ENCODE measurements at regions not wholly inside any gene's neighbourhood (a gene's known extent, or its start where the extent isn't known, plus 50 kb on each side); places are given as distances from the start of the nearest gene placed in this dataset.

DNA sequence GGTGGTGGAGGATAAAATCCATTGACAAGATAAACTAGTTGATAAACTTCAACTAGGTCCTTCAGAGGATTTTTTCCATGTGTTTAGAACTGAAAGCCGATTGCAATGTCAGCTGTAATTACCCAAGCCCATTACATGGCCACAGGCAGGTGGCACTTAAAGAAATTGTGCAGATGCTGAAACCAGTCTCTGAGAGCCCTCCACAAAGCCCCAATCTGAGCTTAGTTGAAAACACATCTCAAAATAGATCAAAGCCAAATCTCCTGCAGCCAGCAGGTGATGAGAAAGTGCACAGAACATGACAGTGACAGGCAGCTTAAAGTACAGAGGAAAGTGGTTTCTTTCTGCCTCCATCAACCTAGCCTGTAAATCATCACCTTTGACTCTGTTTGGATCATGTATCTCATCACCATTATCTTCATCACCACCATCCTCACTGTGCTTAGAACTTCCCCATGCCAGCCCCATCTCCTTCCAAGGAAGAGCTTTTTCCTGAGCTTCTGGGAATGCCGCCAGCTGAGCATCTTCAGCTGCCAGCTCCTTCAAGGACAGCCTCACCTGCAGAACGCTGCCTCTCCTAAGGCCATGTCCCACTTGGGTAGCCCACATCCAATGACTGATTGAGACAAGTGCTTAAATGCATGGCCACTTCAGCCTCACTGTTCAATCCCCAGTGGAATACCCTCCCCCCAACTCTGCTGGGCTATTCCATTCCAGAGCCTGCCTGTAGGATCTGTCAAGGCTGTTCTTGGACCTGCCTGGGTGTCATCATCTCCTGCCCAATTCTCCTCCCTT lies 219.5 kb upstream of the TMEM132C start:
- DNase-seq = no peak

DNA sequence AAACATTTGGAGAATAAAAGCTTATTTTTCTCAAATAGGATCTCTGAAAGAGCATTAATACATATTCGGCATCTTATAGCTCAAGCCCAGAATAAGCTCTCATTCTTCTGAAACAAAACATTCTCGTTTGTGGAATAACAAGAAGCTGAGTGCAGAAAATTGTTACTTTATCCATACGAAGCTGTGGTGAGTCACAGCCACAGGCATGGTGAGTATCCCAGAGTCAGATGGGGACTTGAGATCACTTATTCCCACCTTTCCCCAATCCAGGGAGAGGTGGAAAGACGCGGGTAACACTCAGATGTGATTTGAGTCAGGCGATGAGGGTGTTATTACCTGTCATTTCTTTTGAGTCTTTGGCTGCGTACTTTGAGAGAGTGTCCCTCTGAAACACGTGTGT lies 214.6 kb upstream of the TMEM132C start:
- DNase-seq = no peak

DNA sequence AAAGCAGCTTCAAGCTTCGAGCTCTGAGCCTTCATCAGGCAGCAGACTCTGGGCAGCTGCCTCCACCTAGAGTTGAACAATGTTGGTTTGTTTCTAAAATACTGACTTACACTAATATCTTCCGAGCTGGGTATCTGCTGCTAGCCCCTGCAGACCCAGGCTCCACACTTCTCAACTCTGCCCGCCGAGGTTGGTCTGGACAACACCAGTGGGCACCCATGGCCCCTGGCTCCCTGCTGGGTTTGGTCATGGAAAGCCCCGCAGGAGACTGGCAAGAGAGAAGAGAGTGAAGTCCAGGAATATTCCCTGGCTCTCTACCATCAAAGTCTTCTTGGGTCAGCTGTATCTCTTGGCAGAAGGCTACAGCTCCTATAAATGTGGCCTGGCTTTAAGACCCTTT lies 214.2 kb upstream of the TMEM132C start:
- no peak for DNase-seq

DNA sequence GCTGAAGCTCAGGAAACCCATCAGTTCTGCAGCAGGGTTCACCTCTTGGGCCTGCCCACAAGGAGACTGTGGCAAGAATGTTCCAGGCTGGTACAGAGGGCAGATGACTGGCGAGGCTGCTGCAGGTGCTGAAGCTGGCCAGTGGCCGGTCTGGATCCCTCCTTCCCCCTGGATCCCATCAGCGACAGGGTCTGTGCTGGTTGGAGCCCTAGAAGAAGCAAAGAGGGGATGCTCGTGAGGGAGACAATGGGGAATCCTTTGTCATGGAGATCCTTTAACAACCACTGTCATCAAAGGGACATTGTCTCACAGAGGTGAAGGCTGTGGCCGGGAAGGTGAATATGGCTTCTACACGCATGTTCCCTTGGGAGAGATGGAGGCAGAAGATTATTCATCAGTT lies 211.4 kb upstream of the TMEM132C start:
- no peak for DNase-seq

DNA sequence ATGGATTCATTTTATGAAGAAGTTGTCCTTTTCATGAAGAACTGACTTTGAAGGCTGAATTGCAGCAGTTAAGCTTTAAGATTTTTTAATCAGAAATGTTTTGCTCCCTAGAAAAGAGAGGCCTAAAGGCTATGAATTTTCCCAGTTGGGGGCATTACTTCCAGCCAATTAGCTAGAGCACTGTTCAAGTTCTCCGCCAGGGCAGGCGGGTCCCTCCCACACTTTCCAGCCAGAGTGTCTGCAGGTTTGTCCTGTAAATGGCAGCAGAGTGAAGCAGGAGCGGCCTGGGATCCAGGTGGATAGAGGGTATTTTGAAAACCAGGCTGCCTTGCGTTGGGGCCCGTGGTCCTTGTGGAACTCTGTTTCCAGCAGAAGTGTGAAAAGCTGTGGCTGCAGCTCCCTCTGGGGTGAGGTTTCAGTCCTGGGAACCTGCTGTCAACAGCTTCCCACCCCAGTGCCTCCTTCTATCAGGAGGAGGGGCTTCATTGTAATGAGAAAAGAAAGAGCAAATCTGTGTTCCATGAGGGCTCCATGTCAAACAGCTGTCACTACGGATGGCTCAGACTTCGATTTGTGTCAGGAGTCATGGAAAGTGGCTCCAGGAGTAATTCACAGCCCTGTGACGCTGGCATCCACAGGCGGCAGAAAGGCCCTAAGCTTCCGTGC lies 210.7 kb upstream of the TMEM132C start:
- no peak for DNase-seq

DNA sequence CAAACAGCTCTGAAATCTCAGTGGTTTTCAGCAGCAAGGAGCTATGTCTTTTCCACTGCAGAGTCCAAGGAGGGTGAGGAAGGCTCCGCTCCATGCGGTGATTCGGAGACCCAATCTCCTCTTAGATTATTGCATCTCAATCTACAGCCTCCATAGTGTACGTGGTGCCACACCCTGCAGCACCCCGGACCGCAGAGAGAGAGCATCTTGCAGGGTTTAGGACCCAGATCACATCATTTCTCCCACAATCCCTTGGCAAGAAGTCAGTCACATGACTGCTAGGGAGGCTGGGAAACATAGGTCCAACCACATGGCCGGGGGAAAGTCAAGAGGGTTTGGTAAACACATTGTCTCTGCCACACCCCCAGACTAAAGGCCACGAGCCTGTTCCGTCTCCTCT lies 209.4 kb upstream of the TMEM132C start:
- DNase-seq = no peak

DNA sequence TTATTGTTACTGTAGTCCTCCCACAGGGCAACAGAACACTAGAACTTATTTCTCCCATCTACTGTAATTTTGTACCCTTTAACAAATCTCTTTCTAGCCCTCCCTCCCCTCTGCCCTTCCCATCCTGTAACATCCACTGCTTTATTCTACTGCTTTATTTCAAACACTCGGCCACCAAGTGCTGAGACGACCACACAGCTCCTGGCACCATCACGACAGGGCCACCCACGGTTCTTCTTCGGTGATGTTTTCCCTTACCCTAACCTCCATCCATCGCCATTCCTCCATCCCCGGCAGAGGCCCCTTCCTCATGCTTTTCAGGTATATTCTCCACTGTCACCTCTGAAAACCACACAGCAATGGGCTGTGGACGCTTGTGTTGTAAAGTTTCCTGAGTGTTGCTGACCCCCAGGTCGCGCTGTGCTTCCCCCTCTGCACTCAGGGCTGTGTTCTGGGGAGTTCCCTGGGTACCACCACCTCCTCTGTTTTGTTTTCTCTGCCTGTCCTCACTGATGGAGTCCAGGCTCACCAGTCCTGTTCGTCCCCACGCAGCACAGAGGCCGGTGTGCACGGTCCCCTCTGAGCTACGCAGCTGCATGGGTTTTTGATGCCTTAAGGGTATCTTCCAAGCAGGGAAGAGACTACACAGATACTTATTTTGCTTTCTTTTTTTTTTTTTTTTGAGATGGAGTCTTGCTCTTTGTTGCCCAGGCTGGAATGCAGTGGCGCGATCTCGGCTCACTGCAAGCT lies 207.2 kb upstream of the TMEM132C start:
- DNase-seq = no peak

DNA sequence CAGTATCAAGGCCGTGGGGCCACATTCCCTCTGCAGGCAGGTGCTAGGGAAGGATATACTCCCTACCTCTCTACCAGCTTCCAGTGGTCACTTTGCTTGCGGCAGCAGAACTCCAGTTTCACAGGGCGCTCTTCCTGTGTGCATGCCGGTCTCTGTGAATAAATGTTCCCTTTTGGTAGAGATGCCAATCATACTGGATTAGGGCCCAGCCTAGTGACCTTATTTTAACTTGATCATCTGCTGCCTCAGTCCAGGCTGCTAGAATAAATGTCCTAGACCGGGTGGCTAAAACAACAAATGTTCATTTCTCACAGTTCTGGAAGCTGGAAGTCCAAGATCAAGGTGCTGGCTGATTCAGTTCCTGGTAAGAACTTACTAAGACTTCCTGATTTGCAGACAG lies 198.8 kb upstream of the TMEM132C start:
- no peak for DNase-seq

DNA sequence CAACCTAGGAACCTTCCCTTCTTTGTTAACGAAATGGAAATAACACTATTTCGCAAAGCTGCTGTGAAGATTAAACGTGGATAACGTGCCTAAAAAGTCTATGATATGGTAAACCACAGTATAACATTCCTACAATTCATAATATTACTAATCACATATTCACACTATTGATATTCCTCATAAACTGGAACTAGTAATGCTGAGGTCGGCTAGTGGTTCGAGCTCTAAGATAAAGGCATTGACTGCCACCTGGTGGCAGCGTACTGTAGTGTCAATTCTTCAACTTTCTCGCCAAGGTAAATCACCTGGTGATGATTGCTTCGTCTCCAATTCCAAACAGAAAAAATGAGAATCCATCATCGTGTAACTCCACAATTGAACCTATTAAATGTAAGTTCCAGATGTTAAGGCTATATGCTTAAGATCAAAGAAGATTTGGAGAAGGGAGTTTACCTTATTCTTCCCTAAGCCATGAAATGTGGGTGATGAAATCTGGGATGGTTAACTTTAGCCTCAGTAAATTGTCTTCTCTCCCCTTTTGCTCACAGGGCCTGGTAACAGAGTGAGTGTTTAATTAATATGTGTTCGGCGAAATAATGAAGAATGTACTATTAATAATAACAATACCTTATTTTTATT lies 197.5 kb upstream of the TMEM132C start:
- peak; percentile 23 to 31 for DNase-seq

DNA sequence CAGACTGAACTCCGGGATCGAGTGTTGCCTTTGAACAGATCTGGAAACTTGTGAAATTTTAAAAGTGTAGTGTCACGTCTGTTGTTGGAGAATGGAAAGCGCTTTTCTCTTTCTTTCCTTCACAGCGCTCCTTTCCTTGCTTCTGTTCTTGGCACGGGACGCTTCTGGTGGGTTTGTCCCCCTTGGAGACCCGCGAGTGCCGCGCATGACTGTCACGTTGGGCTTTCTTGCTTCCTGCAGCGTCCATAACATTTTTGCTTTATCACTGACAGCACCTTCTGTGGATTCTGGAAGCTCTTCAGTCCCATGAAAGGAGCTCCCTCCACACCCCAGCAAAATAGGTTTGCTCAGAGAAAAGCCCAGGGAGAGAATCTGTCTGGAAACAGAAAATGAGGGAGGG lies 193.0 kb upstream of the TMEM132C start:
- no peak for DNase-seq

DNA sequence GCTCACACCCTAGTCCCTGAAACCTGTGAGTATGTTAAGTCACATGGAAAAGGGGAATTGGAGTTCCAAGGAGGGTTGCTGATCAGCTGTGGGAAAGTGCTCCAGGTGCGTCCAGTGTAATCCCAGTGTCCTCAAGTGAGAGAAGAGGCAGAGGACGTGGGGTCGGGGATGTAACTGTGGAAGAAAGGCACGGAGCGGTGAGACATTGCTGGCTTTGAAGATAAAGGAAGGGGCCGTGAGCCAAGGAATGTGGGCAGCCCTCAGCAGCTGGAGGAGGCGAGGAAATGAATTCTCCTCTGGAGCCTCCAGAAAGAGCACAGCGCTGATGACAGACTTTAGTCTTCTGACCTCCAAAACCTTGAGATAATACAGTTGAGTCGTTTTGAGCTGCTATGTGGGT lies 191.6 kb upstream of the TMEM132C start:
- no peak for DNase-seq

DNA sequence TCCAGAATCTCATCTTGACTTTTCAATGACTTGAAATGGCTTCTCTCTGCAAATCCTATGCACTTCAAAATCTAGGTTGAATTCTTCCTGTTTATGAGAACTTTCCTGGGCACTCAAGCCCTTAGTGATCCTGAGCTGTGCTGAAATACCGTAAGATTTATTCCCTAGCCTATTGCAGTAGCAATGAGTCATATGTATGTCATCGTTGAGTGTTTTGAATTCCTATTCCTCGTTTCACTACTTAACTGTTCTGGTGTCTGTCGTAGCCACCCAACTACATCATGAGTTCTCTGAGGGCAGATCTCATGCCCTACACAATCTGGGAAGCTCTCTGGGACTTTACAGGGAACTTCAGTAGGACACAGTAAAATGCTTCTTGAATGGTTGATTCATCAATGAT lies 190.8 kb upstream of the TMEM132C start:
- DNase-seq = no peak

DNA sequence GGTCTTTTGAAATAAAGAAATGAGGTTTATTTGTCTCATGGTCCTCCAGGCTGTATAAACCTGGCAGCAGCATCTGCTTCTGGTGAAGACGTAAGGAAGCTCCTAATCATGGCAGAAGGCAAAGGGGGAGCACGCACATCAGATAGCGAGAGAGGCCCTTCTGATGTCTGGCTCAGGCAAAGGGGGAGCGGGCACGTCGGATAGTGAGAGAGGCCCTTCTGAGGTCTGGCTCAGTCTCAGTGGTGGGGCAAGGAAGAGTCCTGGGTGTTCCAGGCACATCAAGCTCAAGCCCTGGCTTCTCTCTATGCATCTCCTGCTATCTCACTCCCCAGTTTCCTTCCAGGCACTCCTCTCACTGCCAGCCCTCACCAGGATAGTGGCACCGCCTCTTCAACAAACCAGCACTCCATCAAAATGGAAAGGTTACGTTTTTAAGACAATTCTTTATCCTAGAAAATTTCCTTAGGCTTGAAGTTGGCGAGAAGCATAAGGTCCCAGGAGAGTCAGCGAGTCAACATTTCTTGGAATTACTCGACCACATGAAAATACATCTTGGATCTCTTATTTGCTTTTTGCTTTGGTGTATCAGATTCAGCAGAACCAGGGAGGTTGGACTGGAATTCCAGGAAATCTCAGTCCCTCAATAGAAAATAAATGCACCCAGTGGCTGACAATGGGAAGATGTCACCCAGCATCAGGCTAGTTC lies 189.6 kb upstream of the TMEM132C start:
- DNase-seq = no peak

DNA sequence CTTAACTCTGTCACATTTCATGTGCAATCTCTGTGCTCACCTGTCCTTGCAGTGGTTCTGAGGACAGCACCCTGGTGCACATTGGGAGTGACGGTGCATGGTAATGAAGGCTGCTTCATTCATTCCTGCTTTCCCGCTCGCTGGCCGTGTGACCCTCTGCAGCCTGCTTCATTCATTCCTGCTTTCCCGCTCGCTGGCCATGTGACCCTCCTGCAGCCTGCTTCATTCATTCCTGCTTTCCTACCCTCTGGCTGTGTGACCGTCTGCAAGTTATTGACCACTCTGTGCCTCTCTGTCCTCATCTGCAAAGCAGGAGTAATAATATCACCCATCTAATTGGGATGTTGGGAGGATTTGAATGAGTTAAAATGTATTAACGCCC lies 189.1 kb upstream of the TMEM132C start:
- DNase-seq = no peak

DNA sequence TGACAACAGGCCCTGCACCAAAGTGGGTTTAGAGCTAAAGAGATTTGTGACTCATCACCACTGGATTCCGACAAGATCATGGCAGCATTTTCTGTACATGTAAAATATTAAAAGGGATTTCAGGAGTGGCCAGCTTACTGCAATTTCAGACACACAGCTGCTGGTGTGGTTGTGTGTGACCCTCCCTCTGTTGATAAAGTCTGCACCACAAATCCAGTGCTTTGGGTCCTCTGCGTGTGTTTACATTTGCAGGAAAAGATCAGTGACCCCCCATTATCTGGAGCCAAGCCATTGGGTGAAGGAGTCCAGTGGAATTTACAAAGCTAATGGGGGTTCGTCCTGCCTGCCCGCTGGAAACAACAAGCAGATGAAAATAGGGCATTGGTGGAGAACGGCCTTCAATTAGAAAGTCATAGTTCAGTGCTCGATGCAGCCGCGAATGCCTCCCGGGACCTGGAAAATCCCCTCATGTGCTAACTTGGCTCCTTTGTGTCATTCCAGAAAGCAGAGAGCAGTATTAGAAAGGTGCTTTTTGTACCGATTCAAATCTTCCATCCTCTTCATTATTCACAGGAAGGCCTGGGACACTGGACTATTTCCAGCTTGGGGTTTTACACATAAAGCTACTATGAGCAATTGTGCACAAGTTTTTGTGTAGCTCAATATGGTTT lies 188.5 kb upstream of the TMEM132C start:
- no peak for DNase-seq

DNA sequence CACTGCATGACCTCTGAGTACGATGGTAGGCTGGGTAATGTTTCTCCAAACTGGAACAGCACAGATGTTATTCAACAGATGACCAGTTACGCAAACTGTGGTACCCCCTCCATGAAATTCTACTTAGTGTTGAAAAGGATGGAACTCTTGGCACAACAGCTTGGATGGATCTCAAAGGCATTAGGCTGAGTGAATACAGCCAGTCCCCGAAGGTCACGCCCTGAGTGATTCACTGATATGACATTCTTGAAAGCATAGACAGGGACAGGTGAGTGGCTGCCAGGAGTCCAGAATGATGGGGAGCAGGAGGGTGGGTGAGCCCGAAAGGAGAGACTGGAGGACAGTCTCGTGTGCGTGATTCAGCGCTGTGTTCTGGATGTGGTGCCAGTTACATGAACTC lies 187.5 kb upstream of the TMEM132C start:
- no peak for DNase-seq

DNA sequence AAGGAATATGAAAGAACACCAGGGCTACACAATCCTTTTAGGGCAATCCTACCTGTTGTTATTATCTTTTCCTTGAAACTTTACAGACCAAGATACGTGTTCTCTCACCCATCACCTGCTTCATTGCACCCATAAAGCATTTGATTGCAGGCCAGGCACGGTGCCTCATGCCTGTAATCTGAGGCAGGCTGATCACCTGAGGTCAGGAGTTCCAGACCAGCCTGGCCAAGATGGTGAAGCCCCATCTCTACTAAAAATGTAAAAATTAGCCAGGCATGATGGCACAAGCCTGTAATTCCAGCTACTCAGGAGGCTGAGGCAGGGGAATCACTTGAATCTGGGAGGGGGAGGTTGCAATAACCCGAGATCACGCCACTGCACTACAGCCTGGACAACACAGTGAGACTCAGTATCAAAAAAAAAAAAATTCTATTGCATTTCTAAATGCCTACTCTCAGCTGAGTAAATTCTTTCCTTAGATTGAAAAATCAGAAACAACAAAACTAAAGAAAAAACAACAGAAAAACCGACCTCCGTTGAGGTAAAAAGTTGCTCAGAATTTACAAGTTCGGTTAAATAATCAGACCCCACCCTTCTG lies 183.7 kb upstream of the TMEM132C start:
- no peak for DNase-seq

DNA sequence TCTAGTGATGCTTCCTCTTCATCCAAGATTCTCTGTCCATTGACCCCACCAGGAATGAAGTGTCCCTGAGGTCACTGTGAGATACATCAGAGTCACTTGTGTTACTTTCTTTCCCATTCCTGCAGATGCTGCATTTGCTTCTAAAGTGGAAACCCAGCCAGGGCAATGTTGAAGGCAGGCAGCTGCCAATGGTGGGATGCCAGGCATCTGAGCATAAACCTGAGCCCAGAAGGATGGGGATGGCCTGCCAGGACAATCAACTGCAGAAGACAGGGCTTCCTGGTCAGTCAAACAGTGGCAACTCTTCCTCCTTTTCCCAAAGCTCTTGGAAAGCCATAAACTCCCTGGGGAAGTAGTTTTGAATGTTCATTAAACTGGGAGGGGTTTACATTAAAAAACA lies 178.0 kb upstream of the TMEM132C start:
- no peak for DNase-seq

DNA sequence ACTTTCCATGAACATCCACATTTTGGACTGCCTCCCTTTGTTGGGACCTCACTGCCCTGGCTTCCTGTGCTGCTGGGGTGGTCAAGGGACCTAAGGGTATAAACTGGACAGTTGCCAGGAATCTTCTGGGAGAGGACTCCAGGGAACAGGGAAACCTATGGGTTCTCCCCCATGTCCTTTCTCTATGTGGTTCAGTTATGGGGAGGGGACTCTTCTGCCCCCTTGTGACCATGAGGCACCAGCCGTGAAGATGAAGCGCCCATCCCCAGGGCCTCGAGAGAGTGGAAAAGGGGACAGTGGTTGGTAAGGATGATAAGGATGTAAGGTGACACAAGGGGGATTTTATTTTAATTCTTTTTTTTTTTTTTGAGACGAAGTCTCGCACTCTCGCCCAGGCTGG lies 177.0 kb upstream of the TMEM132C start:
- no peak for DNase-seq

DNA sequence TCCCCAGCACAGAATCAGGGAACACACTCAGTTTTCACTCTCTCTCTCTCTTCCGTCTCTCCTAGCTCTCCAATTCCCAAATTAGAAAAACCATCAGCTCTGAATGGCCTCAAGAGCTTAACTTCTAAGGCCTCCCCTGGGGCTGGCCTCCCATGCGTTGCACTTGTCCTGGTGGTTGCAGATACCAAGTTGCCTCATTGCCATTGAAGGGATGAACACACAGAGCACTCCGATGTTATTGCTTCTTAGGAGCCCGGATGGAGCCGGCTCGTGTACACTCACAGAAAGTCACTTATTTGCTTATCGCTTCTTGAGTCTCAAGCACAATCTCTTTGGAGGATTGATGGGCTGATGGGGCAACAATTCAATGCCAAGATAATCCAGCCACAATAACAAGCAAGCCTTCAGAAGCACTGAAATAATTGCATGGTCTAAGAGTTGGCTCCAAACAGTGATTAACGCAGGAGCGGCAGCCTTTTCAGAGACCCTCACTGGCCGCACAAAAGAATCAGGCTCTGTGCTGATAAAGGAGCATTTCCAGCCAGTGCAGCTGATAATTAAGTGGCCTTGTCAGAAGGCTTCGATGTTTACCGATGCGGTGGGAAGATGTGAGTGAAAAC lies 175.8 kb upstream of the TMEM132C start:
- DNase-seq = no peak

DNA sequence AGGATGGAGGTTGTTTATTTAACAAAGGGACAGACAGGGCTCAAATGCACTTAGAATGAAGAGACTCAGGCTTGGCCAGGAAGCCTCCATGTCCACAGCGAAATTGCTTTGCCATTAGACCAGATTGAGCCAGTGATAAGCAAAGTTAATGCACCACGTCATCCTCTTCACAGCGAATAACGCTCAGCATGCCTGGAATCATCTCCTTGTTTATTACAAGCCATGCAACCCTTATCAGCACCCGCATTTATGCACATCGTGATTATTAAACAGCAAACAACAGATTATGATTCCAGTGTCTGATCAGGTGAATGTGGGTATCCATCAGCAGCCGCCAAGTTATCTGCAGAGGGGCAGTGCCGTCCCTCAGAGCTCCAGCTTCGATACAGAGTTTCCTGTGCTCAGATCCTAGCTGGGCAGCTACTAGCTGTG lies 175.0 kb upstream of the TMEM132C start:
- no peak for DNase-seq

Data from activated CD4-positive, alpha-beta T cell treated with anti-CD3 and anti-CD28 coated beads, Interleukin-2, amount 50 U/mL, for 48 hours (primary cell).